Epidermal melanocyte (primary cell): ENCODE measurements at regions not wholly inside any gene's neighbourhood (a gene's known extent, or its start where the extent isn't known, plus 50 kb on each side); places are given as distances from the start of the nearest gene placed in this dataset.

ENCODE experiments used
- DNase-seq: peaks from one replicate; pipeline ENCODE4 v3.0.0; 2011; ENCODE audit warnings: low spot score; ENCODE audit not compliant: insufficient read length

DNA sequence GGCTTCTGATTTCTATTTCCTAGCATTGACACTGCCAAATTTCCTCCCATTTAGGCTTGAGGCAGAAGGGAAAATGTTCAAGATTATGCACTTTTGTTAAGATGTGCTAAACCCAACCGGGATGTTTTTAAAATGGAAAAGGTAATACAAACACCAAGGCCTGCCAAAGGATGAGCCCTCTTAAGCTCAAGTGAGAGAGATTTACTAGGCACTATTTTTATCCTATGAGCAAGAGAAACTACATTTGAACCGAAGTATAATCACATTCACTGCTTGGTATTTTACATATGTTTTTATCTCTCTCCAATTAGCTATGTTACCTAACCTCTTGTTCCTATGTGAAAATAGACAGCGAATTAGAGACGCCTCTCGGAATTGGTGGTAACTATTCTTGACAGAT is 295.8 kb downstream of the GABRB3 start:
- no peak for DNase-seq

DNA sequence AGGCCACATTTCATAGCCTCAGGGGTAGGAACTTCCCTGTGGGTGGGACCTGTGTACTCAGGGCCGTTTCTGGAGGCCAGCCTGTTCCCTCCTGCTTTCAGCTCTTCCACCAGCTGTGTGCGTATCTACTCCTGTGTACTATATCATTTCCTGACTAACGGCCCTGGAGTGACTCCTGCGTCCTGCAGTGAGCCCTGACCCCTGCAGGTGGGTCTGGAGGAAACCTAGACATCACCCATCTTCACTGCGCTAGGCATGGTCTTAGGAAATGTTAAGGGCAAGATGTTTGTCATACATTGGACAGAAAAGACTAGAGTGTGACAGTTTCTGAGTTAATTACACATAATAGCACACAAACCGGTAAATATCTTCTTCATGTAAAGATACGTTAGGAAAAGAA is 297.3 kb downstream of the GABRB3 start:
- no peak for DNase-seq

DNA sequence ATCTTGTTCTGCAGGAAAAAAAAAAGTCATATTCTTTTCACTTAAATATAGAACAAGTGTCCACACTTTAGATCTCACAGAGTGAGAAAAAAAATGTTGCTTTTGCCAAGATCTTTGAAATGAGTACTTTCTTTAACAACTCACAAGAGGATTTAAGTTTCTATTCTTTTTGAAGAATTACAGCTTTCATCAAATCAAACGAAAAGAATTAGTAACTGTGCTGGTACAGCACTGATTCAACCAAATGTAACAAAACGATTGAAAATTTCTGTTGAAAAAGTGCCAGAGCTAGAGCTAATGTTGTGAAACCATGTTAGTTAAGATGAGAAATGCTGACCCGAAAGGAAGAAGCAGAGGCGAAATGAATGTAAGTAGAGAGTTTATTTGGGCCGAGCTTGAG is 300.2 kb downstream of the GABRB3 start:
- no peak for DNase-seq

DNA sequence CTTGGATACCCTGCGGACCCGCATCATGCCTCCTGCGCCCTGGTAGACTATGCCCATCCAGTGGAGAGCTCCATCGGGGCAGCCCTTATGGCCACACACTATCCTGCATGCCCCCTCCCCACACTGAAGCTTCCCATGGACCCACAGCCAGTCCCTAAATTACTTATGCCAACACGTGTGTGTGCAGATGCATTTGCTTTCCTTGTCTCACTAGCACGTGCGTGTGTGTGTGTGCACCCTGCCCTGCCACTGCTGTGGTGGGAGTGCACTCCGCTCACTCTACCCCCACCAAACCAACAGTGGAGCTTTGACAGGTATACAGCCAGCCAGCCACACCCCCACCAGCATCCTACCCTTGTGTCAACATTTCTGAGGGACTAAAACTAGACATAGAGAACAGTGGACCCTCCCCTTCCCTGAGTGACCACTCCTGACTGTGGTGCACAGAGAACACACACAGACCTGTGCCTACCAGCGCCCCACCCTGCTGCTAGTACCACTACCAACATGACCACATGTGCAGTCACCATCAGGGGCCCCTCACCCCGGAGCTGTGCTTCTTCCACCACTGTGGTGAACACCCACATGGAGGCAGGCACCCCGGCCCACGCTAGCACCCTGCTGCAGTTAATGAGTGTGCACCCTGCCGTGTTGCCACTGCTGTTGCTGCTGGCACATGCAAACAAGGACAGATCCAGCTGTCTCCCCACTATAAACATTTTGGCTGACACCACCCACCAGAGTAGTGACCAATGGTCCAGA is 310.8 kb downstream of the GABRB3 start:
- no peak for DNase-seq

DNA sequence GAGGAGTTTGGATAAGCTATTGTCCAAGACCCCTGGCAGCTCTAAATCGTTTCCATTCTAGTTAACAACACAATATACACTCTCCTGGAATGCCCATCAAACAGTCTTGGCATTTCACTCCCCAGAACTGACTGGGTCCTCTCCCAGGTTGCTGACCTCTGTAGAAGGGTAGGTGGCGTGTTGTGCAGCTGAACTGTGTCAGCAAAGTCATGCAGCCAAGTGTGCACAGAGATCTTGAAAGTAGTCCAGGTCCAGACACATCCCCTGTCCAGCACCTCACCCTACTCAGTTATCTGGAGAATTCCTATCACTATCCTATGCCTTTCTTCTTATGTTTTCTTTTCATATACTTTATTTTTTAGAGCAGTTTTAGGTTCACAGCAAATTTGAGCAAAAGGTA is 312.7 kb downstream of the GABRB3 start:
- no peak for DNase-seq

DNA sequence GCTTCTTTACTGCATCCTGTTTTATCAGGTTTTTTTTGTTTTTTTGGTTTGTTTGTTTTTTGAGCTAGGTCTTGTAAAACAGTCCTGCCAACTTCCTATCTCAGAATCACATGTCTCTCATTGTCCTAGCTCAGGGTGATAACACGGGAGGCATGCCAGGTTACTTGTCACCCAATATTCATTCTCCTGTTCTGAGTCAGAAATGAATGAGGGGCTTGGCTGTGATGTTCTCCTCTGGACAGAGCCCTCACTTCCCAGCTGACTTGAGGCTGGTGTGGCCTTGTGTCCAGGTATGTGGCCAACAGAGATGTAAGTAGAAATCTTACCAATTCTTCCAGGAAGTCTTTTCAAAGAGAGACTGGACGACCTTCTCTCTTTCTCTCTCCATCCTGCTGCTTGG is 317.0 kb downstream of the GABRB3 start:
- DNase-seq: no peak

DNA sequence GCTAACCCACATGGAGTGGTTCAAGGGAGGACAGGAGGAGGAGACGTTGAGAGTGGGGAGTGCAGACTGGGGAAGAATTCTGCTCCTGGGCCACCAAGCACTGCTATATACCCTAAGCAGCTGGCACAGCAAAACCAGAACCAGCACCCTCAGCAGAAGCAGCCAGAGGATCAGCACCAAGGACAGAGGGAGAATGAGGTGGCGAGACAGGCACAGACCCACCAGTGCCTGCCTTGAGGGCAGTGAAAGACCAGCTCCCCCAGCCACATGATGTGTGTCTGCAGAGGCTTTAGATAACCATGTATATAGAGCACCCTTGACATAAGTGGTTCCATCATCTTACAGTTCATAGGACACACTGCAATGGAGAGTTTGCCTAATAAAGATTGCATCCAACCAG is 319.0 kb downstream of the GABRB3 start:
- DNase-seq: no peak

DNA sequence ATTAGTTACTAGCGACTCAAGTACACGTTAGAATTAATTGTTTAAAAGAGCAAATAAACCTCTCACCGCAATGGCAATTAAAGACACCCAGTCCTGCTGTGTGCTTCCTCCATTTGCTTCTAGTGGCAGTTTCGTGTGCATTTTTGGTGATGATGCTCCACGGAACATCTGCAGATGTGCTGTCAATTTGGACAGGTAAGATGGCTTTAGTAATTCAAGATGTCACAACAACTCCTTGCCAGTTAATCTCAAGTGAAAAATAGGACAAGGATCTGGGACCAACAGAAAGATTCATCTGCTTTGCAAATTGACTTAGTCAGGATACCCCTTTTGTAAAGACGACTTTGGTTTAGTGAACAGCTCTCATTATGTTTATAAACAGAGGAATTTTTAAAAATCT is 320.9 kb downstream of the GABRB3 start:
- DNase-seq: no peak

DNA sequence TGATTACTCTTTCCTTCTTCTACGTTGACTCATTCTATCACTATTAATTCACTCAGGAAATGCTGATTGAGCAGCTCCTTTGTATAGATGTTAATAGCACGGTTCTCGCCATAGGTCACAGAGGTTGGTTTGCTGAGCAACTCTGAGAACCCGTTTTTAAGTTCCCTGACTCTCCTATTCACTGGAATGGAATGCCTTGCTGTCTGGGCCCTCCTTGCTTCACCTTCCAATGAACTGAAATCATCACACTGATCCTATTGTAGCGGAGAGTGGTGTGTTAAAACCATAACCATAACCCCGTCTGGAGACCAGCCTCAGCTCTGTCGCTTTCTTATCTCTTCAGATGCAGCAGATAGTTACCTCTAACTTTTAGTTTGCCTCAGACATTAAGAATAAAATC is 323.6 kb downstream of the GABRB3 start:
- DNase-seq: no peak

DNA sequence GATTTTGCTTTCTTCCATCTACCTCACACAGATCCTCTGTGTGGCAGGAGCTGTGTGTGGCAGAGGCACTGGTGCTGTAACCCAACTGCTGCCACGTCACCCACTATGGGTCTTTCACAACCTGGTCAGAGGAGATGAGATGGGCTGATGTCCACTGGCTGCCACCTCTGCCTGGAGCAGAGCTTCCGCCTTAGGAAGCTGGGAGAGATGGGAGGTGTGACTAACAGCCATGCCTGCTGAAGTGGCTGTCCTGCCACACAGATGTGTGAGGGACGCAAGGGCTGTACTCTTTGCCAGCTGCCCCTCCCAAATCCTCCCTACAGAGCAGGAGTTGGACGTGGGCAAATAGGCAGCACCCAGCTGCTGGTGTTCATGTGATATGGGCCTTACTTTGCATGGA is 329.5 kb downstream of the GABRB3 start:
- no peak for DNase-seq

DNA sequence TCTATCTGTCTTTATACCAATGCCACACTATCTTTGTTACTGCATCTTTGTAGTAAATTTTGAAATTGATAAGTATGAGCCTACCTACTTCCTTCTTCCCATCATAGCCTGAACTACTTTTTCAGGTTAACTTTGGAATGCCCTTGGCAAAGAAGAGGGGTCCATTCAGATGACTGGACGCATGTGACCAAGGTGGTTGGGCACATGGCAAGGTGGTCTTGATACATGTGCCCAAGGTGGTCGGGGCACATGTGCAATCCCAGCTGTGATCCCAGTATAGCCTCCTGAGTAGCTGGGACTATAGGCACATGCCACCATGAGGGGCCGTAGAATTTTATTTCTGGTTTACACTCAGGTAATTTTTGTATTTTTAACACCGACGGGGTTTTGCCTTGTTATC is 330.2 kb downstream of the GABRB3 start:
- no peak for DNase-seq

DNA sequence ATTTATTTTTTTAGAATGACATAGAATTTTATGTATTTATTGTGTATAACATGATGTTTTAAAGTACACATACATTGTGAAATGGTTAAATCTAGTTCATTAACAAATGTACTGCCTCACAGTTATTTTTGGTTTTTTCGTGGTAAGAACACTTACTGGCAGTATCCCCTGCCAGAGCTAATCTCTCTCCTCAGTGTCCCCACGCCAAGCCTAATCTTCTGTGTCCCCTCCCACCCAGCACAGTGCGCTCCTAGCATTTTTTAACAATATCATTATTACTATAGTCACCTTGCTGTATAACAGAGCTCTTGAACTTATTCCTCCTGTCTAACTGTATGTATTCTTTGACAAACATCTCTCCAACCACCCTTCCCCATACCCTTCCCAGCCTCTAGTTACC is 333.2 kb downstream of the GABRB3 start:
- no peak for DNase-seq

DNA sequence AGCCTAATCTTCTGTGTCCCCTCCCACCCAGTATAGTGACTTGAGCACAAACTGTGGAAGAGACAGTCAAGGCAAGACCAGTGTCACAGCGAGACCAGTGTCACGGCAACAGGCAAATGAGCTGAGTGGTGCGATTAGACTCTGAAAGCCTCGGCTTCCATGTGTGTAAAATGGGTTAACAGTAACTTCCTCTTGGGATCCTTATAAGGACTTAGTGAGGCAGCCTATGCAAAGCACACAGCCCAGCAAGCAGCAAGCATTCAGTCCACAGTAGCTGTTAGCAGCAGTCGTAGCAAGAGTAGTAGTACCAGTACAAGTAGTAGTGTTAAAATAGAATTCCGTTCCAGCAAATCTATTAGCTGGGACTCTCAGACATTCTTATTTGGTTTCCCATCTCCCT is 334.1 kb downstream of the GABRB3 start:
- no peak for DNase-seq

DNA sequence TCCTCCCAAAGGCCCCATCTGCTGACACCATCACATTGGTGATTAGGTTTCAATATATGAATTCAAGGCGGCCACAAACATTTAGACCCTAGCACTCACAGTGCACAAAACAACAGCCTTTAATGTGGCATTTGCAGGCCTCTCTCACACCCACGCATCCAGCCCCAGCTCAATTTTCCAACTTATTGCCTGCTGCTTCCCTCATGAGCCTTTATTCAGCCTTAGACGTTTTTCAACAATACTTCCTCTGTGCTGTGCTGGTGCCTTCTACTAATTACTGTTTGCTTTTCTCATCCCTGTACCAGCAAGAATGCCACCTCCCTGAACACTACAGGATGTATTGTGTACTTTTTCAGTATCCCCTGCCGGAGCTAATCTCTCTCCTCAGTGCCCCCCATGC is 334.6 kb downstream of the GABRB3 start:
- DNase-seq: no peak

DNA sequence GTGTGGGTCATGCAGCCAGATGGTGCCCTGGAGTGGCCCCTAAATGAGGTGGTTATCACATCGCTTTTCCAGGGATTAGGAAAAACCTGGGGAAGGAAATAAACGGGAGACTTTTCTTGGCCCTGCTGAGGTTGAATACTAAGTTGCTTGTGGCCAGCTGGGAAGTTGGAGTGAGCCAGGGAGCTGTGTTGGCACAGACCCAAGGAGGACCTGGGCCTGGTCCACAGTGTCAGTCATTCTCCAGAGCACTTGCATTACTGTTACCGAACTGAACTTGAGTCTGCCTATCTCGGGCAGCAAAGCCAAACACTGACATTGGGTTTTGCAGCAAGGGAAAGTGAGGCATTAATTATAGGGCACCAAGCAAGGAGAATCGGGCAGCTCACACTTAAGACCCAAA is 339.0 kb downstream of the GABRB3 start:
- no peak for DNase-seq

DNA sequence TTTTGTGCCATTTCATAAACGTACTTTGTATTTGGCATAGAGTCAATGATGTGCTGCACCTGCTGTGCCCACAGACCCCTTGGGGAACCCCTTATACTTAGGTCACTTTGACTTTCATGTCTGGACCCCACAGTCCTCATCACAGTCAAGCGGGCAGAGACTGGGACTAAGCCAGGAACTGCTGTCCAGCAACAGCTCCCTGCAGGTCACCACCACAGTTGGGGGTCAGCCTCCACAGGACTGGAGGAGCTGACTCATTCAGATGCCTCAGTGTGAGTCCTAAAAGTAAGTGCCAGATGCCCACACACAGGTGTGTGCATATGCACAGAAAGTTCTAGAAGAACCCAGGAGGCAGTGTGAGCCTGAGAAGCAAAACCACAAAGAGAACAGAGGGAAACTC is 339.8 kb downstream of the GABRB3 start:
- no peak for DNase-seq

DNA sequence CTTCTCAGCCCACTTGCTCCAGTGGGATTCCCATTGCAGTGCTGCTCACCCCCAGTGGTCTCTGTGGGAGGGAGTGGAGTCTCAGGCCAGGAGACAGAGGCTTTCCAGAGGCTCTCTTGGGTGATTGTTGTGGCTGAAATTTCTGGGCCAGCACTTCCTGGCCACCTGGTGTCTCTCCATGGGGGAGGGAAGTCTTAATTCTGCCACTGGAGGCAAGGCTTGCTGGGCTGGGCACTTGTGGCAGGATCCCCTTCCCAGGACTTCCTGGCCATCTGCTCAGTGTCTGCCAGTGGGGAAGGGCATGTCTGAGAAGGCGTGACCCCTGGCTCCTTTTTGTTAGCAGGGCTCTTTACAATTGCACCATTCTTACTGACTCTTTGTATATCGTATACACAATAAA is 351.8 kb downstream of the GABRB3 start:
- DNase-seq: no peak

DNA sequence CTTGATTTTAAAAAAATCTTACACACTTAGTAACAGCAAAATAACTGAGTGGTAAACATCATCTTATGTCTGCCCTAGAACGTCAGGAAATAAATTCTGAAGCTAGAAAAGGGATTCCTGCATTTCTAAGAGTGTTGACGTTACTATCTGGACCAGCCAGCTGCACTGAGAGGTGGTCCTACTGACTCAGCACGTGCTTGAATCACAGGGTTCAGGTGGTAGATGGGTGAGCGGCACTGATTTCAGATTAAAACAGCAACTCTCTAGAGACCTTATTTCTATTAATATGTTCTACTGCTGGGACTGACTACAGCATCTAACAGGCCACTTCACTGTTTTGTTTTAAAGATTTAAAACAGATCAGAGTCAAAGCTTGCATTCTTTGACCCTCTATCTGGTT is 377.2 kb downstream of the GABRB3 start:
- no peak for DNase-seq

DNA sequence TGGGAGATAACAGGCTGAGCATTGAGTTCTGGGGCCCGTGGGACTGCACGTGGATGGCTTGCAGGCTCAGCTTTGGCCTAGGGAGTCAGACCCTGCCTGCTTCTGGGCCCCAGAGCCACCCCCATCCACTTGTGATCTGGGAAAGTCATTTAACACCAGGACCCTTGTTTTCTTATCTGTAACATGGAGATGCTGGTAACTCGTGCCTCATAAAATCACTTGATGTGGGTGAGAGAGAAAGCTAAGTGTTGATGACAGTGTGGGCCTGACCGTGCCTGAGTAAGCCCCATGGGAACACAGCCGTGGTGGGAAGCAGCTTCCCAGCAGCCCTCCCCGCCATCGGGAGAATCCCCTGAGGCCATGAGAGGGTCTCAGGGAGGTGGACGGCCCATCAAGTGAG is 378.1 kb downstream of the GABRB3 start:
- DNase-seq: no peak

DNA sequence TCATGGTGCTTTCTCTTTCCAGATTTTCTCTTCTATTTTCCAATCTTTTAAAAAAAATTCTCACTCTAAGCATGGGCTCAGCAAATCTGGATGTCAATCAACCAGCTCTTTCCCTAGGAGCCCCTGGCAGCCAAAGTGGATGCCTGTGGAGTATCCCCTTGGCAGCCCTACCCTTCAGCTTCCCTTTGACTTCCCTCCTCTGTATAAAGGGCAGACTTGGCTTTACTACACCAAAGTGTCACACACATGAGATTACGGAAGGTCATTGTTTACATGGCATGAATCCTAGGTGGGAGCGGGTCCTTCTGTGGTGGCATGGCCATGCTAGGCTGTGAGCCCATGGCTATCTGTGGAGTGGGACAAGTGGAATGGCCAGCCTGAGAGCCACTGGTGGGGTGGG is 379.9 kb downstream of the GABRB3 start:
- DNase-seq: no peak

DNA sequence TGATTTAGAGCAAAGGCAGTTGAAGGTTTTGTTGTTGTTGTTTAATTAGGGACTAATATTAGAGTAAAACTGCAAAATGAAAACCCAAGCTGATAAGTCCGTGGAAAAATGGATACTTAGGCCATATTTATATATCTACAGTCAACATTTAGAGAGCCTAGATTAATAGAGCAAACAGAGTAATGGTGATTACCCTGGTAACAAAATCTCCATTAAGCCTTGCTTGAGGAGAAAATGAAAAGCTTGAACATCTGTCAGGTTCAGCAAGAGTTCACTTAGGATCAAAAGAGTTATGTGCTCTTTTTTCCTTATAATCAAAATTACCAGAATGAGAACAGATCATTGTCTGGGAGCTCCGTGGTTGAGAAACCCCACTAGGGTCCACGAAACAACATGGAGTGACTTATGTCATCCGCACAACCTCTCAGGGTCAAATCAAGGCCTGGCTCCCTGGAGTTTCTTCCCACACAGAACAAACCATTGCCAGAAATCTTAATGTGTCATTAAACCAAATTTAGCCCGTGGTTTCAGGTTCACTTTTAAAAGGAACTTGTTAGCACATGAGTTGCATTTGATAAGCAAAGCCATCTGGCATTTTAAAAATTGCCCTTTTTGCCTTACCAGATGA is 381.2 kb downstream of the GABRB3 start:
- no peak for DNase-seq

DNA sequence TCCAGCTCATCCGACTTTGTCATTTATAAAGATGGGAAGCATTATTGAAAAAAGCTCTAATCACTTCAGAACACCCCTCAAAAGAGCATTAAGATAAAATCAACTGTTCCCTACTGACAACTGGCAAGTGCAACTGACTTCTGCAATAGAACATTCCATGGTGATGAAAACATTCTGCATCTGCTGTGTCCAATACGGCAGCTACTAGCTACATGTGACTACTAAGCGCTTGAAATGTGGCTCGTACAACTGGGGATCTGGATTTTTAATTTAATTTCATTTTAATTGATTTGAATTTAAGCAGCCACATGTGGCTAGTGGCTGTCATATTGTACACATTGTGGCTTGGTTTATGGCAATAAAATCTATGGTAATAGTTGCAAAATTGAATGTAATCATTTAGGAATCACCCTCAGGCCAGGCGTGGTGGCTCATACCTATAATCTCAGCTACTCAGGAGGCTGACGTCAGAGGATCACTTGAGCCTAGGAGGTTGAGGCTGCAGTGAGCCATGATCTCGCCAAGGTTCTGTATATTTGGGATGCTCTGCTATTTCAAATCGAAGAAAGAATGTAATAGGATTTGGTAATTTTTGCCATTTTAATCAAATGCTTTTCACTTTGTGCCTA is 390.3 kb downstream of the GABRB3 start:
- DNase-seq: no peak

DNA sequence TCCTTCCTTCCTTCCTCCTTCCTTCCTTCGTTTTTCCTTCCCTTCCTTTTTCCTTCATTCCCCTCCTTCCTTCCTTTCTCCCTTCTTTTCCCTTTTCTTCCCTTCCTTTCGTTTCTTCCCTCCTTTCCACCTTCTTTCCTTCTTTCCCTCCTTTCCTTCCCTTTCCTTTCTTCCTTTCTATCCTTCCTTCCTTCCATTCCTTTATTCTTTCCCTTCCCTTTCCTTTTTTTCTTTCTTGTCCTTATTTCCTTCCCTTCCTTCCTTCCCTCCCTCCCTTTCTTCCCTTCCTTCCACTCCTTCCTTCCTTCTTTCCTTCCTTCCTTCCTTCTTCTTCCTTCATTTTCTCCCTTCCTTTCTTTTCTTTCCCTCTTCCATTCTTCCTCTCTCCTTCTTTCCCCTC is 394.6 kb downstream of the GABRB3 start:
- no peak for DNase-seq
